Gastrocnemius medialis (tissue), 4 donors: ENCODE measurements at regions not wholly inside any gene's neighbourhood (a gene's known extent, or its start where the extent isn't known, plus 50 kb on each side); places are given as distances from the start of the nearest gene placed in this dataset.

Experiments
- POLR2A ChIP-seq, 2 donors: fragments of 450-650 bp; IDR thresholded peaks; one replicate each; pipeline ENCODE4 v1.6.1; 2017; ENCODE audit warnings: antibody characterized with exemption in 2 of 2, mild to moderate bottlenecking in 2 of 2, moderate library complexity in 2 of 2
- TF ChIP-seq, protein P1 (sequence below), 5 experiments: fragments of 450-650 bp in 3 of 5; fragments of 200-600 bp in 2 of 5; sonication (generic) in 2 of 5; IDR thresholded peaks in 4 of 5; conservative IDR thresholded peaks in 1 of 5; 1 replicate in 4 of 5; 2 replicates in 1 of 5; pipeline ENCODE4 v1.5.1; 2016 to 2019; ENCODE audit warnings: antibody characterized with exemption in 5 of 5, mild to moderate bottlenecking in 3 of 5, moderate library complexity in 3 of 5

GRCh38 chr20:52747845-52748284, 224.3 kb upstream of the TSHZ2 start:
- no peak for TF ChIP-seq POLR2A (IDR thresholded peaks at IDR 0.05)
- TF ChIP-seq, protein P1, sequence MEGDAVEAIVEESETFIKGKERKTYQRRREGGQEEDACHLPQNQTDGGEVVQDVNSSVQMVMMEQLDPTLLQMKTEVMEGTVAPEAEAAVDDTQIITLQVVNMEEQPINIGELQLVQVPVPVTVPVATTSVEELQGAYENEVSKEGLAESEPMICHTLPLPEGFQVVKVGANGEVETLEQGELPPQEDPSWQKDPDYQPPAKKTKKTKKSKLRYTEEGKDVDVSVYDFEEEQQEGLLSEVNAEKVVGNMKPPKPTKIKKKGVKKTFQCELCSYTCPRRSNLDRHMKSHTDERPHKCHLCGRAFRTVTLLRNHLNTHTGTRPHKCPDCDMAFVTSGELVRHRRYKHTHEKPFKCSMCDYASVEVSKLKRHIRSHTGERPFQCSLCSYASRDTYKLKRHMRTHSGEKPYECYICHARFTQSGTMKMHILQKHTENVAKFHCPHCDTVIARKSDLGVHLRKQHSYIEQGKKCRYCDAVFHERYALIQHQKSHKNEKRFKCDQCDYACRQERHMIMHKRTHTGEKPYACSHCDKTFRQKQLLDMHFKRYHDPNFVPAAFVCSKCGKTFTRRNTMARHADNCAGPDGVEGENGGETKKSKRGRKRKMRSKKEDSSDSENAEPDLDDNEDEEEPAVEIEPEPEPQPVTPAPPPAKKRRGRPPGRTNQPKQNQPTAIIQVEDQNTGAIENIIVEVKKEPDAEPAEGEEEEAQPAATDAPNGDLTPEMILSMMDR (IDR thresholded peaks at IDR 0.05 in 4 of 5, conservative IDR thresholded peaks at IDR 0.05 in 1 of 5): peak in 1 of 5 experiments; percentile 10
